Loucy (cell line): ENCODE measurements at regions not wholly inside any gene's neighbourhood (a gene's known extent, or its start where the extent isn't known, plus 50 kb on each side); places are given as distances from the start of the nearest gene placed in this dataset.

Source experiments
- H2AFZ ChIP-seq: fragments of 200-600 bp; sonication (generic); 2 replicates; pipeline ENCODE4 v1.6.0; 2016; ENCODE audit warnings: antibody characterized with exemption, mild to moderate bottlenecking, low read length, moderate library complexity
- H3F3A ChIP-seq: fragments of 200-600 bp; 2 replicates; pipeline ENCODE4 v1.6.0; 2016; ENCODE audit warnings: antibody characterized with exemption, low read depth, mild to moderate bottlenecking
- H3K27me3 ChIP-seq: fragments of 200-600 bp; sonication (generic); 2 replicates; pipeline ENCODE4 v1.6.1; 2014; ENCODE audit warnings: low read length, mild to moderate bottlenecking; ENCODE audit not compliant: insufficient read depth, poor library complexity, severe bottlenecking
- H3K36me3 ChIP-seq: fragments of 200-600 bp; sonication (generic); 2 replicates; pipeline ENCODE4 v1.6.1; 2016; ENCODE audit warnings: low read length; ENCODE audit not compliant: insufficient read depth
- H3K4me1 ChIP-seq: fragments of 200-600 bp; sonication (generic); 2 replicates; pipeline ENCODE4 v1.5.1; 2014; ENCODE audit warnings: low read length, mild to moderate bottlenecking; ENCODE audit not compliant: insufficient read depth, poor library complexity, severe bottlenecking
- H3K4me2 ChIP-seq: fragments of 200-600 bp; sonication (generic); 2 replicates; pipeline ENCODE4 v1.6.0; 2014; ENCODE audit warnings: antibody characterized with exemption, low read length, low read depth, mild to moderate bottlenecking; ENCODE audit not compliant: poor library complexity, severe bottlenecking
- H3K4me3 ChIP-seq: fragments of 200-600 bp; sonication (generic); 2 replicates; pipeline ENCODE4 v1.5.1; 2014; ENCODE audit warnings: low read length, mild to moderate bottlenecking, mixed read lengths; ENCODE audit not compliant: poor library complexity, severe bottlenecking
- H3K79me2 ChIP-seq: fragments of 200-600 bp; sonication (generic); 2 replicates; pipeline ENCODE4 v1.6.1; 2014; ENCODE audit warnings: low read length; ENCODE audit not compliant: insufficient read depth
- H3K9ac ChIP-seq: fragments of 200-600 bp; sonication (generic); 2 replicates; pipeline ENCODE4 v1.6.0; 2014; ENCODE audit warnings: mild to moderate bottlenecking, low read depth, low read length, moderate library complexity; ENCODE audit not compliant: poor library complexity, severe bottlenecking
- H3K9me2 ChIP-seq: fragments of 200-600 bp; sonication (generic); replicated peaks from 2 replicates; pipeline ENCODE4 v1.6.1; 2016; ENCODE audit warnings: low read depth, low read length, mixed read lengths
- H3K9me3 ChIP-seq: fragments of 200-600 bp; sonication (generic); 2 replicates; pipeline ENCODE4 v1.6.1; 2014; ENCODE audit warnings: mild to moderate bottlenecking, antibody characterized with exemption, low read length, low read depth; ENCODE audit not compliant: insufficient read depth
- H4K20me1 ChIP-seq: fragments of 200-600 bp; sonication (generic); 2 replicates; pipeline ENCODE4 v1.6.0; 2014; ENCODE audit warnings: antibody characterized with exemption, low read length, mild to moderate bottlenecking; ENCODE audit not compliant: insufficient read depth, poor library complexity, severe bottlenecking
- CTCF ChIP-seq: fragments of 200-600 bp; sonication (generic); conservative IDR thresholded peaks from 2 replicates; pipeline ENCODE4 v1.5.1; 2014; ENCODE audit warnings: mild to moderate bottlenecking, antibody characterized with exemption, low read length
- EZH2phosphoT487 ChIP-seq: fragments of 200-600 bp; IDR thresholded peaks from 2 replicates; pipeline ENCODE4 v1.6.1; 2018; ENCODE audit warnings: antibody characterized with exemption, mild to moderate bottlenecking, moderate library complexity, borderline replicate concordance

GRCh38 chr4:126372634-126373033, 1057.9 kb downstream of the FAT4 start:
- Histone ChIP-seq H3K9me2 (no peaks in the 10 kb centered on the region), H3K4me3 (no peak overlapping the region), H3K4me2 (no peak overlapping the region)

GRCh38 chr4:126375462-126376054, 1060.8 kb downstream of the FAT4 start:
- Histone ChIP-seq H3F3A (no peaks in the 10 kb centered on the region), H3K4me1 (no peaks in the 10 kb centered on the region), H3K27me3 (no peaks in the 10 kb centered on the region), H3K9me3 (no peaks in the 10 kb centered on the region), H3K9me2 (no peaks in the 10 kb centered on the region), H3K79me2 (no peaks in the 10 kb centered on the region), H4K20me1 (no peaks in the 10 kb centered on the region), H3K36me3 (no peaks in the 10 kb centered on the region), H2AFZ (no peak overlapping the region), H3K9ac (no peak overlapping the region), H3K4me3 (no peak overlapping the region), H3K4me2 (no peak overlapping the region)
- TF ChIP-seq CTCF (no peak), EZH2phosphoT487 (no peak)

More at GRCh38 chr4:126372634-126373033, 1057.9 kb downstream of the FAT4 start:
- no peak for TF ChIP-seq EZH2phosphoT487
- TF ChIP-seq CTCF = no peak
- H3F3A ChIP-seq = no peaks in the 10 kb centered on the region
- H3K9ac ChIP-seq = no peak overlapping the region
- no peaks in the 10 kb centered on the region for H3K79me2 ChIP-seq
- no peaks in the 10 kb centered on the region for H4K20me1 ChIP-seq
- H3K36me3 ChIP-seq = no peaks in the 10 kb centered on the region
- H3K9me3 ChIP-seq = no peaks in the 10 kb centered on the region
- no peak overlapping the region for H2AFZ ChIP-seq
- no peaks in the 10 kb centered on the region for H3K27me3 ChIP-seq
- H3K4me1 ChIP-seq = no peaks in the 10 kb centered on the region

- Histone ChIP-seq H3K9me3 (no peaks in the 10 kb centered on the region), H3K4me2 (no peak overlapping the region)
Measured at GRCh38 chr4:126385954-126386353, 1071.2 kb downstream of the FAT4 start.

More at GRCh38 chr4:126385954-126386353, 1071.2 kb downstream of the FAT4 start:
- TF ChIP-seq CTCF = no peak
- no peak for TF ChIP-seq EZH2phosphoT487
- Histone ChIP-seq H3K36me3 (no peaks in the 10 kb centered on the region), H3K27me3 (no peaks in the 10 kb centered on the region), H3K4me3 (no peak overlapping the region), H3K4me1 (no peaks in the 10 kb centered on the region), H4K20me1 (no peaks in the 10 kb centered on the region), H3K9ac (no peak overlapping the region), H3K79me2 (no peaks in the 10 kb centered on the region), H3K9me2 (no peaks in the 10 kb centered on the region), H2AFZ (no peak overlapping the region), H3F3A (no peaks in the 10 kb centered on the region)
